ENCODE measurements at regions not wholly inside any gene's neighbourhood (a gene's known extent, or its start where the extent isn't known, plus 50 kb on each side); places are given as distances from the start of the nearest gene placed in this dataset.
"Not testable (repeated sequence)": the region's sequence is repeated elsewhere in the genome, so short reads cannot be mapped to it uniquely, and the experiment has no call there.

GRCh38 chr13:80988391-80989151 is 647.6 kb upstream of the SPRY2 start:
- DNase-seq (ENCODE audit: low spot score in 2 of 2) (peak in 1 of 2 donors; percentile 16), FAIRE-seq (no peak)

GRCh38 chr13:80979035-80979641 is 638.2 kb upstream of the SPRY2 start:
- peak in 1 of 2 donors; percentile 34 for DNase-seq (ENCODE audit: low spot score in 2 of 2)
- FAIRE-seq, result peak; percentile 87

GRCh38 chr13:80977168-80977567 is 636.2 kb upstream of the SPRY2 start:
- DNase-seq (ENCODE audit: low spot score in 2 of 2) (no peak), FAIRE-seq (no peak)

- DNase-seq (ENCODE audit: low spot score in 2 of 2) (no peak), FAIRE-seq (no peak)
These were observed 635.0 kb upstream of the SPRY2 start for GRCh38 chr13:80975903-80976302.

- no peak for DNase-seq (ENCODE audit: low spot score in 2 of 2)
These were observed 632.8 kb upstream of the SPRY2 start for GRCh38 chr13:80973721-80974120.

GRCh38 chr13:80972857-80973478 is 632.0 kb upstream of the SPRY2 start:
- DNase-seq (ENCODE audit: low spot score in 2 of 2) (no peak), FAIRE-seq (no peak)

More at GRCh38 chr13:80973721-80974120, 632.8 kb upstream of the SPRY2 start:
- no peak for FAIRE-seq

GRCh38 chr13:80965097-80965496 is 624.2 kb upstream of the SPRY2 start:
- FAIRE-seq, result no peak
- no peak for DNase-seq (ENCODE audit: low spot score in 2 of 2)

GRCh38 chr13:80962855-80963254 is 621.9 kb upstream of the SPRY2 start:
- no peak for DNase-seq (ENCODE audit: low spot score in 2 of 2)
- FAIRE-seq, result no peak

- no peak for FAIRE-seq
These were observed 621.2 kb upstream of the SPRY2 start for GRCh38 chr13:80962173-80962572.

GRCh38 chr13:80957019-80957655 is 616.2 kb upstream of the SPRY2 start:
- no peak for FAIRE-seq
- DNase-seq (ENCODE audit: low spot score in 2 of 2), result no peak

More at GRCh38 chr13:80962173-80962572, 621.2 kb upstream of the SPRY2 start:
- no peak for DNase-seq (ENCODE audit: low spot score in 2 of 2)

- FAIRE-seq (no peak), DNase-seq (ENCODE audit: low spot score in 2 of 2) (no peak)
These were observed 614.6 kb upstream of the SPRY2 start for GRCh38 chr13:80955501-80955900.

- FAIRE-seq (no peak), DNase-seq (ENCODE audit: low spot score in 2 of 2) (no peak)
These were observed 611.2 kb upstream of the SPRY2 start for GRCh38 chr13:80952158-80952557.

GRCh38 chr13:80946008-80946802 is 605.3 kb upstream of the SPRY2 start:
- FAIRE-seq, result peak; percentile 63
- no peak for DNase-seq (ENCODE audit: low spot score in 2 of 2)

- FAIRE-seq (no peak), DNase-seq (ENCODE audit: low spot score in 2 of 2) (no peak)
These were observed 604.4 kb upstream of the SPRY2 start for GRCh38 chr13:80945328-80945727.

- DNase-seq (ENCODE audit: low spot score in 2 of 2) (no peak), FAIRE-seq (no peak)
These were observed 598.7 kb upstream of the SPRY2 start for GRCh38 chr13:80939581-80939980.

- no peak for DNase-seq (ENCODE audit: low spot score in 2 of 2)
- no peak for FAIRE-seq
These were observed 590.8 kb upstream of the SPRY2 start for GRCh38 chr13:80931766-80932165.

GRCh38 chr13:80931118-80931517 is 590.2 kb upstream of the SPRY2 start:
- no peak for FAIRE-seq
- no peak for DNase-seq (ENCODE audit: low spot score in 2 of 2)

GRCh38 chr13:80928241-80928640 is 587.3 kb upstream of the SPRY2 start:
- FAIRE-seq, result no peak

GRCh38 chr13:80926024-80926423 is 585.1 kb upstream of the SPRY2 start:
- not testable (repeated sequence) for DNase-seq (ENCODE audit: low spot score in 2 of 2); FAIRE-seq

More at GRCh38 chr13:80928241-80928640, 587.3 kb upstream of the SPRY2 start:
- DNase-seq (ENCODE audit: low spot score in 2 of 2), result no peak

GRCh38 chr13:80924596-80924995 is 583.7 kb upstream of the SPRY2 start:
- DNase-seq (ENCODE audit: low spot score in 2 of 2) (no peak), FAIRE-seq (no peak)

All from frontal cortex (tissue), 3 donors.